Left lobe of liver (tissue), 2 donors: ENCODE measurements at regions not wholly inside any gene's neighbourhood (a gene's known extent, or its start where the extent isn't known, plus 50 kb on each side); places are given as distances from the start of the nearest gene placed in this dataset.

Source experiments
- ATAC-seq: fragments of 200-7000 bp; cut with Tn5 transposase; one replicate; pipeline ENCODE4 v1.9.1; 2020; ENCODE audit warnings: mild to moderate bottlenecking, moderate library complexity
- DNase-seq: peaks from one replicate; pipeline ENCODE4 v3.0.0-alpha.2; 2020; ENCODE audit warnings: low spot score
- donor health status: DM: no; HTN: no; CAD: no; lungs with moderate emphysema.
- donor health status: DM: no; HTN: yes; CAD: no.

- DNase-seq: no peak
- ATAC-seq: no peak
Measured at GRCh38 chr2:239514754-239515530, 114.1 kb upstream of the HDAC4 start.

GRCh38 chr2:239512054-239512453, 111.2 kb upstream of the HDAC4 start:
- no peak for DNase-seq
- ATAC-seq: no peak

DNA sequence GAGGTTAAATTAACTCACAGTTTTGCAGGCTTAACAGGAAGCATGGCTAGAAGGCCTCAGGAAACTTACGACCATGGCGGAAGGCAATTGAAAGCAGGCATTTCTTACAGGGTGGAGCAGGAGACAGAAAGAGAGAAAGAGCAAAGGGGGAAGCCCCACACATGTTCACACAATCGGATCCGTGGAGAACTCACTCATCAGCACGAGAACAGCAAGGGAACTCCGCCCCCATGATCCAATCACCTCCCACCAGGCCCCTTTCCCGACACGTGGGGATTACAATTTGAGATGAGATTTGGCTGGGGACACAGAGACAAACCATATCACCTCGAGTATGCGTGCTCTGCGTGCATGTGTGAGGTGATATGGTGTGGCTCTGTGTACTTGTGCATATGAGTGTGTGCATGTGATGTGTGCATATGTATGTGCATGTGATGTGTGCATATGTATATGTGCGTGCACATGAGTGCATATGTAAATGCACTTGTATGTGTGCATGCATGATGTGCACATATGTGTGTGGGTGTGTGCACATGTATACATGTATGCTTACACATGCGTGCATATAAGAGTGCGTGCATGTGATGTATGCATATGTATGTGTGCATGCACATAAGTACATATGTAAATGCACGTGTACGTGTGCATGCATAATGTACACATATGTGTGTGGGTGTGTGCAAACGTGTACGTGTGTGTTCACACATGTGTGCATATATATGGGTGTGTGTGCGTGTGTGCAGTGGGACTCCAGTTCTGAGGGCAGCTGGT, 108.7 kb upstream of the HDAC4 start:
- ATAC-seq: no peak
- no peak for DNase-seq

- ATAC-seq (no peak), DNase-seq (no peak)
Measured at GRCh38 chr2:239508261-239508660, 107.4 kb upstream of the HDAC4 start.

DNA sequence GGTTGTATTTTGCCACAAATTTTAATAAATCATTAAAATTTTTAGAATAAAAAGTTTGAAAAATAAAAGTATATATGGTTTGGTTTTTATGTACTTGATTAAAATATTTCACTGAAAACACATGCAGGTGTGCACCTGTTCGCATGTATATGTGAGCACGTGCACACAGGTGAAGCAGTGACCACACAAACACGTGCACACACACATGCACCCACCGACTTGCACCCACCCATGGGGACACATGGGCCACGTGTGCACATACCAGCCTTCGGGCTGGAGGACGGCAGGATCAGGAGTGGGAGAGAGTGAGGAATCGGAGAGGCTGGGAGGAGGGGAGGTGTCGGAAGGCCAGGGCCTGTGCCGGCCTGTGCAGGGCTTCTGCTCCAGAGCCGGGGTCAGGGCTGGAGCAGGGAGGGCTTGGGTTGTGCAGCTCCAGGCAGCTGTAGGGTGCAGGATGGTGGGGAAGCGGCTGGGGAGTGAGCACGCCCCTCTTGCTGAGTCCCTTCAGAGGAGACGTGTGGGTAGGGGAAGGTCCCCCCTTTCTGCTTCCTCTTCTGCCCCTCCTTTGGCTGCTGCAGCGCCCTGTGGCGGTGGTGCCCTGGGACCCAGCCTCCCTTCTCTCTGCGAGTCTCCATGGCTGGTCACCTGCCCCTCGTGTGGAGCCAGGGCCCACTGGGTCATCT, 106.9 kb upstream of the HDAC4 start:
- no peak for ATAC-seq
- DNase-seq: no peak

DNA sequence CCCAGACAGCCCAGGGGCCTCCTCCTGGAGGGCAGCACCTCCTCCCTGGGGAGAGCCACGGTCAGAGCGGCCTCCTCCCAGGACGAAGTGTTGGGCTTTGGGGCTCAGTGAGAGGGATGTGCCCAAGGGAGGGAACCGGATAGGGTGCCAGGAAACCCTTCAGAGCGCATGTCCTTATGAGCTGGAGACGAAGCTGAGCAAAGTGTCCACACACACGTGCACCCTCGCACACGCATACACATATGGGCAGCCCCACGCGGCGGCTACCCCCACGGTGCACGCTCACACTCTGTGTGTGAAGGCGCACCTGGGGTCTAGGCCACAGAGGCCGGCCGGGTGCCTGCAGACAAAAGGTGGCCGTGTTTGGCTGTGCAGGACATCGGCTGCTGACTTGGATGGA, 106.1 kb upstream of the HDAC4 start:
- DNase-seq (no peak), ATAC-seq (no peak)

DNA sequence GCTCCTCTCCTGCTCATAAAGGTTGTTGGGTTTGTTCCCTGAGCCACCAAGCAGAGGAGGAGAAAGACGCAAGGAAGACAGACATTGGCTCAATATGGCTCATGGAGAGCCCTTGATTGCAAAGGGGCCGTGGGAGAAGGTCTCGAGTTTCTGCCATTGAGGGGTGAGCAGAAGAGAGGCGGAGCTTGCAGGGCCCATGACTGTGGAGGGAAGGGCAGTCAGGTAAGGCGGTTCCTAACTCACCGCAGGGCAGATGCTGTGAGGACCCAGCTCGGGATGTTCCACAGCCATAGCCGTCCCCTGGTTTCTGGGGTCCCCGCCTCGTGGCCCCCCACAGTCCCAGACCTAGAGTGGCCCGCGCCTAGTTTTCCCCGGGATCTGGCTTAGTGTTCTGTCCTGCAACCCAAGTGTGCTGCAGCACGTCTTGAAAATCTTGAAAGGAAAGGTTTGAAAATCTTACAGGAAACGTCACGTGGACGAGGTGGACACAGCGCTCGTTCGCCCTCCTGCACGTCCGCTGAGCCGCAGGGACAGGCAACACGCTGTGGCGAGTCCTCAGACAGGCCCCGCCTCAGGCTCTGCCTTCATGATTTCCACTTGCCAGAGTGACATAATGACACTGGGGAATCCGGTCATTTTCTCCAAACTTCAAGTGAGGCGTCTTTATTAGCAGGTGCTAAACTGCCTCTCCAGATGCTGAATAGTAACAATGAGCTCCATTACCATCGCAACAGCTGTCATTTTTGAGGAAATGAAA, 105.5 kb upstream of the HDAC4 start:
- ATAC-seq (no peak), DNase-seq (no peak)

- no peak for DNase-seq
Measured at GRCh38 chr2:239504643-239505235, 103.9 kb upstream of the HDAC4 start.

DNA sequence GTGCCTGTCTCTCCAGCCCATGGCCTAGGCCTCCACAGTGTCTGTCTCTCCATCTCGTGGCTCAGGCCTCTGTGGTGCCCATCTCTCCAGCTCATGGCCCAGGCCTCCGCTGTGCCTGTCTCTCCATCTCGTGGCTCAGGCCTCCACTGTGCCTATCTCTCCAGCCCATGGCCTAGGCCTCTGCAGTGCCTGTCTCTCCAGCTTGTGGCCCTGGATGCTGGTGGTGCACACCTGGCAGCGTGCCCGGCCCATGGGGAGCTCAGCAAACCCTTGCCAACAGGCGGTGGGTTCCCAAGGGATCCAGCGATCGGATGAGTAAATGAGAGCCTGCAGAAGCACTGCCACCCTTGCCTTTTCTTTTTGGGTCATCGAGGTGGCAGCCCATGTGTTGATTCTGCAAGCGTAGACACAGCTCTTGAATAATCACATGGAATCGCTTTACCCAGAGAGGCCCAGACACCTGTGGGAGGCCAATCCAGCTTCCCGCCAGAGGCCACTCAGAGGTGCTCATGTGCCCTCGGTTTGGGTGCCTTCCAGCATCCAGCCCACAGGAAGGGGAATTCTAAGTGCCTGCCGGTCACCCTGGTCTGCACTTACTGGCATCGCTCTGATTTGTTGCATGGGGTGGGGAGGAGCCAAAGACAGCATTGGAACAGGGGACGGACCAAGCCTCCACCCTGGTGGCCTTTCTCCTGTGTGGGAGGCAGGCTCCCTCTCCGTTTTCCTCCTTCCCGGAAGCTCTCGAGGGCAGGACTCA, 101.8 kb upstream of the HDAC4 start:
- no peak for ATAC-seq

More at GRCh38 chr2:239504643-239505235, 103.9 kb upstream of the HDAC4 start:
- ATAC-seq: no peak

DNA sequence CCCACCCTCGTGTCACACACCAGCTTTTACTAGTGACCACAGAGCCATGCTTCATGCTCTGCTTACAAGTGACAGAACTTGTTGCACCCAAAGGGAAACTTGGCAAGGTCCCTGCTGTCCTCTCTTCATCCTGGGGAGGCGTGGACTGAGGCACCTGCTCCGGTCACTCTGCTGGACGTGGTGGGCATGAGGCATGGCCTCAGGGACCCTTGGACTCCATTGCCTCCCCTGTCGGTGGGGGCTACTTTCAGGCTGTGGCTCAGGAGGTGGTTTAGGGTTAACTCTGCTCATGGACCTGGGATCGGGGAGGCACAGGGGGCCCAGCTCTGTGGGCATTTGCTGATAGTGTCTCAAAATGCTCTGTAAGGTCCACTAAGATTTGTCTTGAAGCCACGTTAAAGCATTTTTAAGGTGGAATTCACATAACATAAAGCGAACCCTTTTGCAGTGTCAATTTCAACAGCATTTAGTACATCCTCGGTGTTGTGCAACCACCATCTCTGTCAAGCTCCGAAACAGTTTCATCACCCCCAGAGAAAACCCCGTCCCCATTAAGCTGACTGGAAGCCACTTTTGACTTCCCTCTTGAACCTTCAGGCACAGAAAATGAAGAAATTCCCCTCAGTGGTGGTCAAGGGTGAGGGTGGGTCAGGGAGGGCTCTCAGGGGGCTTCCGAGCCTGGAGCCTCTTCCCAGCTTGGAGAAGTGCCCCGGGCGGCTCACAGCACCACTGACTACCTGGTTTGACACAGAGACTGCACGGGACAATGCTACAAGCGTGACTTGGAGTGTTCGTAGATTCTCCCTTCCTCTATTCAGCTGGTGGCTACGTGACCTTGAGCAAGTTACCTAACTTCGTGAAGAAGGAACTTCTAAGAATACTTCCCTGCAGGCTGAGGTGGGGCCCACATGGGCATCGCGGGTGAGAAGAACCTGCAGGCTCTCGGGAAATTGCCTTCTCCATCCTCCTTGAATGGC, 100.0 kb upstream of the HDAC4 start:
- DNase-seq (no peak), ATAC-seq (peak; percentile 19)

More for the DNA sequence above, 101.8 kb upstream of the HDAC4 start:
- DNase-seq: no peak

GRCh38 chr2:239499726-239500573, 99.1 kb upstream of the HDAC4 start:
- DNase-seq: no peak

DNA sequence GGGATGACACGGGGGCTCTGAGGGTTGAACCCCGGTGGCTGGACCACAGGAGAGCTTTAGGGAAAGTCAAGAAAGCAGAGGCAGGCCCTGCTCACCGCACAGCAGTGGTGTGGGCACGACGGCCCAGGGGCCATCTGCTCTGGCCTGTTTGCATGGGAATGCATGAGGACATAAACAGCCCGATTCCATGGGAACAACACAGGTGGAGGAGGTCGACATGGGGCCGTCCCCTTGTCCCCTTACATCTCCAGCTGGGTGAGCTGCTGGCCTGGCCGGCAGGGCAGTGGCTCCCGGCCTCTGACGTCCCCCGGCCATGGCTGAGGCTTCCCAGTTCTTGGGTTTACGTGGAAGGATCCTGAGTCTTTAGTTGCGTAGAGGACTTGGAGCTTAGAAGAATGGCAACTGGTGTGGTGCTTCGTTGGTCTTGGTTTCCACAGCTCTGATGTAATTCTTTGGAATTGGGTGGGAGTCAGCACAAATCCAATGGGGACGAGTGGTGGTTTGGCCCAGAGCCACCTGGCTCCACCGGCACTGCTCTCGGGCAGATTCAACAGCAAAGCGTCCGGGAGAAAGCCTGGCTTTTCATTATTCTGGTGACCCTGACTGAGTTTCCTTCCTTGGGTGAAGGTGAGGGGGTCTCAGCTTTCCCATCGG, 98.3 kb upstream of the HDAC4 start:
- DNase-seq: no peak
- ATAC-seq: no peak

More at GRCh38 chr2:239499726-239500573, 99.1 kb upstream of the HDAC4 start:
- ATAC-seq: peak; percentile 14

GRCh38 chr2:239498576-239498975, 97.8 kb upstream of the HDAC4 start:
- DNase-seq (no peak), ATAC-seq (no peak)

DNA sequence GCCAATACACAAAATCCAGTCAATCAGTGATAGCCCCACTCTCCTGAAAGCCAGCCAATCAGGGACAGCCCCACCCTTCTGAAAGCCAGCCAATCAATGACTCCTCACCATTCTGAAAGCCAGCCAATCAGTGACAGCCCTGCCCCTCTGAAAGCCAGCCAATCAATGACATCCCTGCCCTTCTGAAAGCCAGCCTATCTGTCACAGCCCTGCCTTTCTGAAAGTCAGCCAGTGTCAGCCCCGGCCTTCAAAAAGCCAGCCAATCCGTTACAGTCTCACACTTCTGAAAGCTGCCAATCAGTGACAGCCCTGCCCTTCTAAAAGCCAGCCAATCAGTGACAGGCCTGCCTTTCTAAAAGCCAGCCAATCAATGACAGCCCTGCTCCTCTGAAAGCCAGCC, 95.9 kb upstream of the HDAC4 start:
- ATAC-seq (no peak), DNase-seq (no peak)

DNA sequence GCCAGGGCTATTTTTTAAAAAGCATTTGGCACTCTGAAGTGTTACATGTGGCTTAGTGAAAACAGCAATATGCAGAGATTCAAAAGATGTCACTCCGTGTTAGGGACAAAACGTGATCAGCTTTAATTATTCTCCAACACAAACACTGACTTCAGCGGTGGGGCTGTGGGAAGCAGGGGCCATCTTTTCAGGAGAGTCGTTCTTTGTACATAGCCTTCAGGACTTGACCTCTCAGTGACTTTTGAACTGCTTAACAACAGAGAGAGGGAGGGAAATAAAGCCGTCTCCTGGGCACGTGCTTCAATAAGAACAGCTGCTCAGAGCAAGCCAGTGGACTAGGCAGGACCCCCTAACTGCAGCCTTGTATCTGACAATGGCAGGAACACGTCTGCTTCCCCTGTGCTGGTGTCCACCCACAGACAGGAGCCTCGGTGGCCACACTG, 95.0 kb upstream of the HDAC4 start:
- ATAC-seq: no peak
- DNase-seq: no peak

DNA sequence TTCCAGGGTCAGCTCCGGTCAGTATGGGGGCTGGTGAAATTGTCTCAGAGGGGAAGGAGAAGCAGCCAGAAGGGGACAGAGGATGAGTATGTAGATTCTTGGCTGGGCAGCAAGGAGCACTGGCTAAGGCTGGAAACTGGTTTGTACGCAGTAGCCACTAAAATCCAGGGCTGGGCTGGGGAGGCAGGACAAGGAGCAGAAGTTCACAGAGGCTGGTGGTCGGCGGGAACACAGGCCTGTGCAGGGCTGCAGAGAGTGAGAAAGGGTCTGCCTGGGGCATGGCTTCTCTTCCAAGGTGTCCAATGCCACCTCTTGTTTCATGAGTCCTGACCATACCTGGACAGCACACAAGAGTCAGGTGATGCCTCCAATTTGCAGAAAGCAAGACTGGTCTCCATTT, 94.4 kb upstream of the HDAC4 start:
- DNase-seq (no peak), ATAC-seq (no peak)

GRCh38 chr2:239494578-239494977, 93.8 kb upstream of the HDAC4 start:
- ATAC-seq: no peak
- DNase-seq: no peak
